Gastroesophageal sphincter (tissue), 4 donors: ENCODE measurements at regions not wholly inside any gene's neighbourhood (a gene's known extent, or its start where the extent isn't known, plus 50 kb on each side); places are given as distances from the start of the nearest gene placed in this dataset.

ENCODE experiments used
- ATAC-seq: fragments of 150-250 bp; one replicate; pipeline ENCODE4 v1.9.1; 2016; ENCODE audit warnings: mild to moderate bottlenecking, moderate library complexity
- H3K27ac ChIP-seq, 4 donors: fragments of 200-600 bp; sonication (generic) in 3 of 4; 1 replicate in 3 of 4; 2 replicates in 1 of 4; pipeline ENCODE4 v1.5.1; 2016 to 2019
- H3K27me3 ChIP-seq: fragments of 200-600 bp; sonication (generic); one replicate; pipeline ENCODE4 v1.5.1; 2019
- H3K36me3 ChIP-seq, 2 donors: fragments of 200-600 bp; sonication (generic); one replicate each; pipeline ENCODE4 v1.5.1; 2019; ENCODE audit warnings: control low read depth in 1 of 2
- H3K4me1 ChIP-seq, 3 donors: fragments of 200-600 bp; sonication (generic); 1 replicate in 2 of 3; 2 replicates in 1 of 3; pipeline ENCODE4 v1.5.1; 2016 to 2019; ENCODE audit warnings: control low read depth in 2 of 3
- H3K4me3 ChIP-seq, 2 donors: fragments of 200-600 bp; sonication (generic); one replicate each; pipeline ENCODE4 v1.5.1; 2019; ENCODE audit warnings: mild to moderate bottlenecking in 1 of 2, moderate library complexity in 1 of 2
- H3K9me3 ChIP-seq, 3 donors: fragments of 200-600 bp; sonication (generic); one replicate each; pipeline ENCODE4 v1.5.1; 2017 to 2019; ENCODE audit warnings: control low read depth in 2 of 3
- EP300 ChIP-seq: sonication (generic); formaldehyde crosslinking; IDR thresholded peaks from one replicate; pipeline ENCODE4 v1.6.1; 2017; ENCODE audit warnings: antibody characterized with exemption, mild to moderate bottlenecking
- POLR2A ChIP-seq, 2 donors: fragments of 450-650 bp; IDR thresholded peaks; one replicate each; pipeline ENCODE4 v1.6.1; 2017; ENCODE audit warnings: antibody characterized with exemption in 2 of 2, mild to moderate bottlenecking in 2 of 2, moderate library complexity in 1 of 2
- POLR2AphosphoS5 ChIP-seq: sonication (generic); formaldehyde crosslinking; IDR thresholded peaks from one replicate; pipeline ENCODE4 v1.6.1; 2017; ENCODE audit warnings: antibody characterized with exemption
- WGBS, 2 donors: methylation state at CpG; one replicate each; pipeline ENCODE4 v1.1.5; 2018; ENCODE audit warnings: low coverage in 1 of 2; 5-methylcytosine and 5-hydroxymethylcytosine counted together
- TF ChIP-seq, protein P1 (sequence below), 4 experiments: fragments of 200-600 bp in 2 of 4; fragments of 450-650 bp in 2 of 4; sonication (generic) in 1 of 4; IDR thresholded peaks; one replicate each; pipeline ENCODE4 v1.5.1; 2017 to 2019; ENCODE audit warnings: antibody characterized with exemption in 4 of 4, mild to moderate bottlenecking in 2 of 4, moderate library complexity in 2 of 4

DNA sequence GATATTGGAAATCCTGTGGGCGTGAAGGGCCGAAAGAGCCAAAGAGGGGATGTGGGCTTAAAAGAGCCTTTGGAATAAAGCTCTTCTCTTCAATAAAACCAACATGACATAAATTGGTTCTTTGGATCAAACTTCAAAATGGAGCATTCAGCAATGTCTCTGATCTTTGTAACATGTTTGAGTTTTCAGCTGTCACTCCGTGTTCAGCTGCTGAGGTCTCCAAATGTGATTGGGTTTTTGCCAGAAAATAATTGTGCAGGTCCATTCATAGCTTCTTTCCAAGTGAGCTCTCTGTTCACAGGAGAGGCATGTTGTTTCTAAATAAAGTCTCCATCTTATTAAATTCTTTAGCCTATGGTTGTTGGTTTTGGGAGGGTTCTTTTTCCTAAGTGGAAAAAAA lies 127.6 kb upstream of the CCDC68 start:
- TF ChIP-seq, protein P1, sequence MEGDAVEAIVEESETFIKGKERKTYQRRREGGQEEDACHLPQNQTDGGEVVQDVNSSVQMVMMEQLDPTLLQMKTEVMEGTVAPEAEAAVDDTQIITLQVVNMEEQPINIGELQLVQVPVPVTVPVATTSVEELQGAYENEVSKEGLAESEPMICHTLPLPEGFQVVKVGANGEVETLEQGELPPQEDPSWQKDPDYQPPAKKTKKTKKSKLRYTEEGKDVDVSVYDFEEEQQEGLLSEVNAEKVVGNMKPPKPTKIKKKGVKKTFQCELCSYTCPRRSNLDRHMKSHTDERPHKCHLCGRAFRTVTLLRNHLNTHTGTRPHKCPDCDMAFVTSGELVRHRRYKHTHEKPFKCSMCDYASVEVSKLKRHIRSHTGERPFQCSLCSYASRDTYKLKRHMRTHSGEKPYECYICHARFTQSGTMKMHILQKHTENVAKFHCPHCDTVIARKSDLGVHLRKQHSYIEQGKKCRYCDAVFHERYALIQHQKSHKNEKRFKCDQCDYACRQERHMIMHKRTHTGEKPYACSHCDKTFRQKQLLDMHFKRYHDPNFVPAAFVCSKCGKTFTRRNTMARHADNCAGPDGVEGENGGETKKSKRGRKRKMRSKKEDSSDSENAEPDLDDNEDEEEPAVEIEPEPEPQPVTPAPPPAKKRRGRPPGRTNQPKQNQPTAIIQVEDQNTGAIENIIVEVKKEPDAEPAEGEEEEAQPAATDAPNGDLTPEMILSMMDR (IDR thresholded peaks at IDR 0.05): no peak
- TF ChIP-seq EP300: no peak
- no peak for TF ChIP-seq POLR2AphosphoS5
- WGBS, 2 donors: 60 to 76% methylated on average over 1 to 3 of the region's 3 CpGs
- H3K9me3 ChIP-seq: no peaks in the 10 kb centered on the region
- no peak for ATAC-seq
- no peak overlapping the region for H3K4me3 ChIP-seq
- no peaks in the 10 kb centered on the region for H3K27me3 ChIP-seq
- H3K4me1 ChIP-seq: no peaks in the 10 kb centered on the region
- H3K36me3 ChIP-seq: no peaks in the 10 kb centered on the region
- H3K27ac ChIP-seq: no peak overlapping the region

DNA sequence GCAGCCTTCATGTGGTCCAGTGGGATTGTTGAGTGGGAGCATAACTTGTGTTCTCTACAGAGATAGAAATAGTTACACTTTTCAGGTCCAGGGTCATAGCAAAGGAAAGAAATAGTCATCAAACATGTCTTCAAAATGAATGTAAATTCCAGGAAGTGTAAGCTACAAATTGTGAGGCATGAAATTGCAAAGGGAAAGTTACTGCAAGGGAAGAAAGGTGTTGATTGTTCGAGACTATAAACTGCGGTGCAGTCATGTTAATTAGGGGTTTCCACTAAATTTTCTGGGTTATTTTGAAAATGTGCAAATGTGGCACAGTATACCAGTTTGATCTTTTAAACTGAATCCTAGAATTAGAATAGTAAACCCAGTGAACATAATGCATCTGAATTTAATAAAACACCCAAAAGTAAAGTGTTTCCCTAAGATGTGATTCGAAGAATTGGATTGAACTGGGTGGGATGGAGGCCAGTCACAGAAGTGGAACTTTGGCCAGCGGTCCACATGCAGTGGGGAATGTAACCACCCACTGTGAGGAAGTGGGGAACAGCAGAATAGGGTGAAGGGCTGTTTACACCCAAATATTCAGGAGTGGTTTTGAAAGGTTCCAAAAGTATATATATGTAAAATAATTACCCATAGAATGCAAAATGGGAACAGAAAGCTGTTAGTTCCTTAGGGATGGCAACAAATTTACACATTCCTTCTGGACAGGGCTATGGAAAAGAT lies 126.5 kb upstream of the CCDC68 start:
- 90 to 98% methylated on average over 4 of the region's 4 CpGs for WGBS, 2 donors
- ATAC-seq: no peak
- TF ChIP-seq POLR2A (IDR thresholded peaks at IDR 0.05): no peak
- no peak for TF ChIP-seq EP300
- TF ChIP-seq, protein P1 (IDR thresholded peaks at IDR 0.05): no peak
- no peak for TF ChIP-seq POLR2AphosphoS5
- Histone ChIP-seq H3K4me3 (no peak overlapping the region), H3K27me3 (no peaks in the 10 kb centered on the region), H3K36me3 (no peaks in the 10 kb centered on the region), H3K27ac (no peak overlapping the region), H3K4me1 (no peaks in the 10 kb centered on the region), H3K9me3 (no peaks in the 10 kb centered on the region)

DNA sequence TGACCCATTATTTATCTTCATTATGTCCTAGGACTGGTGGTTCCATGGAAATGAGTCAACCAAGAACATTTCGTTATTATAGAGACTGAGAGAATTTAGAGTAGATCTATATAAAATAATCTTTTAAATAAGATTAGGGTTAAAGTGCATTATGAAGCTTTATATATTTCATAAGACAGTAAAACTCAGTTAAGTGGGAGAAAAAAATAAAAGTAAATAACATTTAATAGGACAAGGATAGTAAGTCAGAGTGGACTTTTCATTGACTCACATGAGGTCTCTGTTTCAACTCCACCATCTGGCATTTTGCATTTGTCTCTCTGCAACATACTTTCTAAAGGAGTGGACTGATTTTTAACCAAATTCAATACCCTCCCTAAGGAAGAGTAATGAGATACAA lies 125.3 kb upstream of the CCDC68 start:
- TF ChIP-seq POLR2AphosphoS5: no peak
- TF ChIP-seq, protein P1 (IDR thresholded peaks at IDR 0.05): no peak
- Histone ChIP-seq H3K27me3 (no peaks in the 10 kb centered on the region), H3K27ac (no peak overlapping the region), H3K4me3 (no peak overlapping the region), H3K9me3 (no peaks in the 10 kb centered on the region), H3K36me3 (no peaks in the 10 kb centered on the region), H3K4me1 (no peaks in the 10 kb centered on the region)
- ATAC-seq: no peak
- 45 to 69% methylated on average over 1 of the region's 1 CpG for WGBS, 2 donors

DNA sequence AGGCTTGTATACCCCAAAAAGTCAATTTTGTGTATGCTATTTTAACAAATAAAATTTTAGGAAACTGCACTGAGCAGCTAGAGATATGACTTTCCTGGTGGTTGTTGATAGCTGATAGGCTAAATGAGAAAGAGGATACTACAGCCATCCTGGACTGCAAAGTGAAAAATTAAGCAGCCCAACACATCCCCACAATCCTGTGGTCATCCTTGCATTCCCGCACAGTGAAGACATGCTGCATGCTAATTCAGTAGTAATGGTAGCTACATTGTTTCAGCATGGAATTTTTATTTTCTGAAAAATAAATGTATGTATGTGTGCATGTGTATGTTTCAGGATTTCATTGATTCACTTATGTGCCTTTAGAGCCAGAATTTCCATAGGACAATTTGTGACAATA lies 124.2 kb upstream of the CCDC68 start:
- H3K4me3 ChIP-seq: no peak overlapping the region
- TF ChIP-seq POLR2AphosphoS5 (no peak), EP300 (no peak), POLR2A (IDR thresholded peaks at IDR 0.05) (no peak)
- TF ChIP-seq, protein P1 (IDR thresholded peaks at IDR 0.05): no peak
- no peak overlapping the region for H3K27ac ChIP-seq
- H3K4me1 ChIP-seq: no peaks in the 10 kb centered on the region
- 83 to 100% methylated on average over 1 of the region's 1 CpG for WGBS, 2 donors
- no peaks in the 10 kb centered on the region for H3K27me3 ChIP-seq
- no peaks in the 10 kb centered on the region for H3K9me3 ChIP-seq
- H3K36me3 ChIP-seq: no peaks in the 10 kb centered on the region
- no peak for ATAC-seq
